Neural progenitor cell (in vitro differentiated cells): ENCODE measurements at regions not wholly inside any gene's neighbourhood (a gene's known extent, or its start where the extent isn't known, plus 50 kb on each side); places are given as distances from the start of the nearest gene placed in this dataset.

Experiments used
- CTCF ChIP-seq: fragments of 200-600 bp; sonication (generic); IDR thresholded peaks from 2 replicates; pipeline ENCODE4 v1.5.1; 2017; ENCODE audit warnings: antibody characterized with exemption, mild to moderate bottlenecking
- EZH2 ChIP-seq: fragments of 200-600 bp; sonication (generic); IDR thresholded peaks from 2 replicates; pipeline ENCODE4 v1.6.1; 2017; ENCODE audit warnings: antibody characterized with exemption, mild to moderate bottlenecking, moderate library complexity
- EZH2phosphoT487 ChIP-seq: fragments of 200-600 bp; sonication (generic); IDR thresholded peaks from 2 replicates; pipeline ENCODE4 v1.6.1; 2017; ENCODE audit warnings: antibody characterized with exemption

- TF ChIP-seq CTCF = no peak
- no peak for TF ChIP-seq EZH2
- TF ChIP-seq EZH2phosphoT487 = no peak
Observed at GRCh38 chr18:6564950-6565814, 150.5 kb upstream of the L3MBTL4 start.
